NCI-H128 (cell line): ENCODE measurements at regions not wholly inside any gene's neighbourhood (a gene's known extent, or its start where the extent isn't known, plus 50 kb on each side); places are given as distances from the start of the nearest gene placed in this dataset.

Source experiments
- DNase-seq: peaks from one replicate; lab custom pipeline; 2025; ENCODE audit not compliant: unreplicated experiment; lab: John Stamatoyannopoulos, UW

GRCh38 chr13:32905063-32905863 lies 111.0 kb upstream of the KL start:
- DNase-seq, result no peak

DNA sequence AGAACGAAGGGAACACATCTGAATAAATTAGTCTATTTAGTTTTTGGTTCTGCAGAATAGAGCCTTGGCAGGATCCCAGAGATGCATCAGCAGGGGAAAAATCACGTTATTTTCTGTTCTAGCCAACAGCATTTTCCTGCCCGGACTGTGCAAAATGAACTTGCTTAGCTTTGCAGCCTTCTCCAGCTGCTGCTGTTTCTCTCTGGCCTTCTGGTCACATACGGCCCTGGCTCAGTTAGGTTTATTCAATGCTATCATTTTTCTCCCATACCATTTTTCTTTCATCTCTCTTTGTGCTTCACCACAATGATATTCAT lies 110.4 kb upstream of the KL start:
- no peak for DNase-seq

DNA sequence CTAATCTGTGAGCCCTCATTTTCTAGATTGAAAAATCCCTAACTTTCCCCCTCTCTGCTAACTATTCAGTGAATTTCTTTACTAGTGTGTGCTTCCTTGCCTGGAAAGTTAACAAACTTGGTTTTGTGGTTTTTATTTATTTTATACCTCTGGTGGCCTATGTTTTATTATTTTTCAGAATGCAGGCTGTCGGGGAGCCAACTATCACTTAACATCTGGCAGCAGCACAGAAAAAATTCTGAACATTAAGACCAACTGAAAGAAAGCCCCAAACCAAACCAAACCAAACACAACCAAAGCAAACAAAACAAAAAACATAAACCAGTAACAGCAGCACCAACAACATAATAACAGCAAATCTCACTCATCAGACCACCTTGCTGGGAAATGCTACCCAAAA lies 109.0 kb upstream of the KL start:
- DNase-seq, result no peak

- no peak for DNase-seq
Measured at GRCh38 chr13:32910530-32910929, 105.7 kb upstream of the KL start.

- peak; percentile 1 for DNase-seq
Measured at GRCh38 chr13:32911506-32911905, 104.7 kb upstream of the KL start.

- no peak for DNase-seq
Measured at GRCh38 chr13:32914686-32915085, 101.5 kb upstream of the KL start.

DNA sequence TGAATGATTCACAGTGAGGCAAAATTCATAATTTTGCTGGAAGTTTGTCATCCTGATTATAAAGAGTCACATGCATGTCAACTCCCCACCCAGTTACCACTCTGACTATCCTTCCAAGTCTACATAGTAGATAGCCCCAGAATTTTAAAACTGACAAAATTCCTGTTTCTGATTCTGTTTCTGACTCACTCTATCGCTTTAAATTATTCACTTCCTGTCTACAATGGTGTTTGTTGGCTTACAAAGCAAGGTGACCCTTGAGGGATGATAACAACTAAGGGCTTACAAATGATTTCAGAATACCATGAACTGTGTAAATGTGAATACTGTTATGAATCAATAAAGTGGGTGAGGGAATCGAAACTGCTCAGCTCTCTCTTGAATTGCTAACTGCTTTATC lies 98.7 kb upstream of the KL start:
- no peak for DNase-seq

DNA sequence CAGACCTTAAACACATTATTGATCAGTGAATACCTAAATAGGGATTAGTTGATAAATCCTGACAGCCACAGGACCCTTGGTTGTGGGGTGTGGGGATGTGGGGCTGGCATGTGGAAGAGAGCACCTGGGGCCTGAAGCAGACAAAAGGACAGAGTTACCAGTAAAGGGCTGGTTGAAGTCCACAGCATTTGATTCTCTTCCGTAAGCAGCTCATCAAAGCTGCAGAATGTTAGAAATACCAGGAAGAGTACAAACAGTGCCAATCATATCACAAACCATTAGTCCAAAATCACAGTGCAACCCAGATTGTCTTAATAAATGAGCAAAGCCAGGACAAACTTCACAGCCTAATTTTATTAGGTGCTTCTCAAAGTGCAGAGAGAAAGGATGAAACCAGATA lies 92.5 kb upstream of the KL start:
- DNase-seq, result no peak

DNA sequence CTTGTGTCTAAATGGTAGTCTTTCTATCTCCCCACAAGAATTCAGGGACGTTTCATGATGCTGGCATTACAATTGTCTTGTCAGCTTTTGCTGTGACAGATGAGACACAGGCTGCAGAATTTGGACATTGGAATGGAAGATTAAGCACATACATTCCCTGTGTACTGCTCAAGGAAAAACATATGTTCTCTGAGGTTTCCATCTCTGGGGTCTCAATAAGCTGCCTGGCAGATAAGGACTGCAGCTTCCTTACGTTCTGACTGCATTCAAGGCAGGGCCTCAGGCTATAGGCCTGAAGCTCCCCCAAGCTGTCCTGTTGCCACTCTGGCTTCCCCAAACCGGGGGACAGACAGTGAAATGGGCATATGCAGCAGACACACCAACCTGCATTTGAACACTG lies 91.3 kb upstream of the KL start:
- no peak for DNase-seq

GRCh38 chr13:32925506-32925905 lies 90.7 kb upstream of the KL start:
- no peak for DNase-seq

GRCh38 chr13:32932376-32932775 lies 83.8 kb upstream of the KL start:
- no peak for DNase-seq

- no peak for DNase-seq
Measured at GRCh38 chr13:32936716-32937115, 79.5 kb upstream of the KL start.

DNA sequence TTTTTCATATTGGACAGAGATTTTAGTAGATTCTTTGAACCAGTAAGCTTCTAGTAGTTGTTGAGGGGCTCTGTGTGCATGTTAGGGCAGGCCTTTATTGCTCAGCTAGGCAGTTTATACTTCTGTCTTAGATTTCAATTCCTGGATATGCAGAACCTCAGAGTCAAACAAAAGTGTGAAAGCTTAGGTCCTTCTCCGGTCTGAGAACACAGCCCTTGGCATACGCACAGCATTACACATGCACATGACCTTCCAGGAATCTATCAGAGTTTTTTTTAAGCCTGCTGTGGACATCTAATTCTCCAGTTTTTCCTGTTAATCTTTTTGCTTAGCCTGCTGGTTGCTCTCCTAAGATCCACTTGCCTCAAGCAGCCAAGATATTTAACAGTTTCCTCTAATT lies 77.9 kb upstream of the KL start:
- DNase-seq, result no peak

DNA sequence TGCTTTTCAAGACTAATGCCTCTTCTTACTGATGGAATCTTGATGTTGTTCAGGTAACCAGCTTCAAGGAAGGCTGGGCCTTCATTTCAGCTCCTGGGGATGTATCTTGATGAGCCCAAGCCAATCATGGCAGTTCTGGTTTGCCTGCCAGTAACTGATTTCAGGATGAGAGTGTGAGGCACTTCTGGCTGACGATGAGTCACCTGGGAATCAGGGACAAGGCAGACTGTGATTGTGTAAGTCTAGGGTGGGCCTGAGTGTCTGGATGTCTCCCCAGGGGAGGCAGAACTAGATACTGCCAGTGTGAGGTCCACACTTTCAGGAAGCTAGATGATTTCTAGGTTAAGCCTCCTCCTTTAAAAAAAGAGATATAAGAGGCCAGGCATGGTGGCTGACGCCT lies 77.3 kb upstream of the KL start:
- no peak for DNase-seq

DNA sequence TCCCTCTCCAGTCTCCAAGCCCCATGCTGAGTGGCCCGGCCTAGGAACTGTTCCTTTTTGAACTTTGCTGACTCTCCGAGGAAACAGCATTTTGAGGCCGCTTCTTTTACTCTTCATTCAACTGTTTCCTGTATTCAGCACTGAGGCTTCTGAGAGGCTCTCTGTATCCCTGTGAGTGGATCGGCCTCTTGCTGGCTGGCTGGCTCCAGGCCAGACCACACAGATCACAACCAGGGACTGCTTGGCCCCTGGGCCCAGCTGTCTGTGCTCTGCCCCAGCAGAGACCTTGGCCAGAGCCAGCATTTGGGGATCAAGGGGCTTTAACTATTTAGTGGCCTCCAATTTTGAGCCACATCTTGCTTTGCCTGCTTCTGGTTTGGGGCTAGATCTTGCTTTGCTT lies 75.6 kb upstream of the KL start:
- peak; percentile 8 for DNase-seq

- no peak for DNase-seq
Measured at GRCh38 chr13:32941368-32941767, 74.9 kb upstream of the KL start.

- DNase-seq, result no peak
Measured at GRCh38 chr13:32946558-32946957, 69.7 kb upstream of the KL start.

DNA sequence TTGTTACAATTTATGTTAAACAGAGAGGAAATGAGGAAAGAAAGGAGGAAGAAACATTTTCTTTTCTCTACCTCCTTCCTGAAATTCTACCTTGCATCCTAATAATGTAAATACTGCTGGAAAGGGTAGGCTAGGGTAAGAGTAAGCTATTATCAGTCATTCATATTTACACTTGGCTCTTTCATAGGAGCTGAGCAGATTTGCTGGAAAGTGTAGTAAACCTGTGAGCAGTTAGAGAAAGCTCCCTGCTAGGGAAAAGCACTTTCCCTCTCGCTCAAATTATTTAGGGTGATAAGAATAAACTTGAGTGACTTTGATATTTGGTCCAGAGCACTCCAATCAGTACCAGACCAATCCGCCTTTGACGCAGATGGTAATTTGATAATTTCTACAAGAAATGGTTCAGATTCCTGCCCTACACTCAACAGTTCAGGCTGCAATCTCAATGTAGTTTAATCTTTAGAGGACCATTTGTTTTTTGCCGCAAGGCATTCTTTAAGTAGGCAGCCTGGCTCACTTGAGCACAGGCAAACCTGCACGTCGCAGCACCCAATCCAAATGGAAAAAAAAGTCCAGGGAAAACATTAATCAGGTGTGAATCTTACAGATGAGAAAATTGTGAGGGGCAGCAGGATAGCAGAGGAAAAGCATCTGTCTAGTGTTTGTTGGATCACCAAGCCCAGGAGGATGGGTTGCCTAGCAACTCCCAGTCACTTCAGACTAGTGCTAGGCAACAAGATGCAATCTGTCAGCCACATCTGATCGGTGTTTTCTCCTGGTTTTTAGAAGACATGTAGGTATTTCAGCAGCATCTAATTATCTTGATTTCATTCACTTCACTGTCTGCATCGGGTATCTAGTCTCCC lies 68.6 kb upstream of the KL start:
- DNase-seq, result peak; percentile 39

DNA sequence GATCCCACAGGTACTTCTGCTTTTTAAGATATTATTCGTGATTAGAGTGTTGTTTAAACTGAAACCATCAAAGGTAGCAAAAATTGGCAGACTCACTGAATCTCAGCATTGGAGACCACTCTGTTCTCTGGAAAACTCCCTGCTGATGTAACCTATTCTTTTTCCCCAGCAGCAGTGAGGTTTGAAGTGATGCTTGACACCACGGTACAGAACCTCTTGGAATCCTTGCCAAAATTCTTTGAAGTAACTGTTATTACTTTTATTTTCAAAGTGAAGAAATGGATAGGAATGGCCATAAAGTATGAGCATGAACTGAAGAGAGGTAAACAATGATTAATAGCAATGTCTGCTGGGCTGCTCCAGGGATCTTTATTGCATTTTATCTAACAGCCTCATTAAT lies 66.4 kb upstream of the KL start:
- no peak for DNase-seq

DNA sequence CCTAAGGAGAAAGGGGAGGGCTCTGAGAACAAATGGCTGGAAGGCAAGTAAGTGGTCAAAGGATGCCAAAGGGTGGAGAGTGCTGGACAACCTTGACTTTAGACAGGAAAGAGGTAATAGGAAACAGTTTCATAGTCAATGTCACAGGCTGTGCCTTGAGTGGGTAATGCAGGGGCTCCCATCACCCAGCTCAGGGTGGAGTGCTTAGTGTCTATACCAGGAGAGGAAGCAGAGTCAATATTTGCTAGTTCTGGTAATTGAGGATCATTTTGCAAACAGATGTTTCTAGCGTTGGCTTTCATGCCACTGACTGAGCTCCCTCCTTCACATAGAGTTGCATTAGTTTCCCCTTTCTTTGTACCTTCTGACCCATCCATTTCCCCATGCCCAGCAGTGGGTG lies 64.6 kb upstream of the KL start:
- DNase-seq, result no peak

DNA sequence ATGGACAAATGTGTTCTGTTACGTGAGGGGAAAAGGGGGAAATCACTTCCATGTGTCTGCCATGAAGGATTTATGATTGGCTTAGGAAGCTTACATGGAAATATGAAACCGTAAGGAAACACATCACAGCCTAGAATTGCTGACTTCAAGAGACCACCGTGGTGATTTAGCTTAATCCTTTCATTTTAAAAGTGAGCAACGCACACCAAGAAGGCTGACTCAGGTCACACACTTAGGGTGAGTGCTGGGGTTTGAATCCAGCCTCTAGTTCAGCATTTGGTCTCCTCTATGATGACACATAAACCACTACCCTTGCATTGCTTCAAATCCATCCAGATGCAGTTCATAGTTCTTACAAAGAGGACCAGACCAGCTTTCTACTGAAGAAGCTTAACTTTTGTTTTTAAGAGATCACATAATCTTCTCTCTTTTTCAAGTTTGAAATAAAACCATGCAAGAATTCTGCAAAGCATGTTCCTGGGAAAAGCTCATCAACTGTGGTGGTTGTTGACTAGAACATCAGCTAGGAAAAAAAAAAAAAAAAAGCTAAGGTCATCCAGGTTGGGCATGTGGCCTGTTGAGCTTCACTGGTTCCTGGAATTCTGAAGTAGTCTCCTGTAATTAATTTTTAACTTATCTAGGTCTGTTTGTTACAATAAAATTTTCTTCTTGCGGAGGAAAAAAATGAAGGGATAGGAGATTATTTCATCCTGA lies 60.2 kb upstream of the KL start:
- DNase-seq, result no peak

GRCh38 chr13:32956595-32956933 lies 59.7 kb upstream of the KL start:
- no peak for DNase-seq
